Pancreas (tissue), 10 donors: ENCODE measurements at regions not wholly inside any gene's neighbourhood (a gene's known extent, or its start where the extent isn't known, plus 50 kb on each side); places are given as distances from the start of the nearest gene placed in this dataset.
A peak's percentile ranks its signal among the peaks of the same experiment; 100 is the strongest.

Source experiments
- ATAC-seq, 4 donors: fragments of 200-7000 bp; cut with Tn5 transposase; one replicate each; pipeline versions ENCODE4 v1.8.0 to v1.9.1; 2020; ENCODE audit warnings: mild to moderate bottlenecking in 4 of 4, moderate library complexity in 4 of 4
- DNase-seq, 6 donors: peaks; one replicate each; pipeline ENCODE4 v3.0.0-alpha.2; 2020
- FAIRE-seq: peaks from 2 replicates; lab custom pipeline; 2012; peaks lifted over from hg19 to GRCh38; lab: Jason Lieb, UNC
- H3K27ac ChIP-seq, 4 donors: fragments of 200-600 bp; sonication (generic); 1 replicate in 3 of 4; 2 replicates in 1 of 4; pipeline versions ENCODE4 v1.5.0 to v1.8.0; 2020
- H3K27me3 ChIP-seq, 4 donors: fragments of 200-600 bp; one replicate each; pipeline ENCODE4 v1.8.0; 2021
- H3K36me3 ChIP-seq, 3 donors: fragments of 200-600 bp; sonication (generic) in 1 of 3; one replicate each; pipeline versions ENCODE4 v1.5.0 to v1.8.0; 2020 to 2021
- H3K4me1 ChIP-seq, 3 donors: fragments of 200-600 bp; one replicate each; pipeline ENCODE4 v1.8.0; 2021
- H3K4me3 ChIP-seq, 4 donors: fragments of 200-600 bp; sonication (generic) in 2 of 4; one replicate each; pipeline versions ENCODE4 v1.5.0 to v1.8.0; 2020 to 2021
- H3K9me3 ChIP-seq, 4 donors: fragments of 200-600 bp; one replicate each; pipeline ENCODE4 v1.8.0; 2021
- WGBS, 2 donors: extraction: QIAGEN DNeasy Blood & Tissue Kit; methylation state at CpG; one replicate each; pipeline ENCODE4 v1.1.7; 2013; 5-methylcytosine and 5-hydroxymethylcytosine counted together
- intact Hi-C, 3 donors: fragments of 100-400 bp; cut with DNase I; formaldehyde crosslinking; loops; one replicate each; pipeline versions ENCODE4 v1.11.1 to v1.14.2; 2022
- TF ChIP-seq, protein P1 (sequence below), 4 donors: fragments of 200-600 bp; sonication (generic) in 3 of 4; IDR thresholded peaks; one replicate each; pipeline versions ENCODE4 v1.5.0 to v1.8.0; 2021; ENCODE audit warnings: antibody characterized with exemption in 4 of 4
- donor health status: healthy with polysubstance abuse.
- donor health status: DM: no; HTN: no; CAD: no; lungs with moderate emphysema.
- donor health status: DM: no; HTN: no; CAD: no.
- donor health status: control.
- donor health status: control.
- donor health status: Bipolar disorder and iron deficiency.
- donor health status: DM: yes; HTN: yes; CAD: no.
- donor health status: DM: no; HTN: no; CAD: no.
- donor health status: DM: no; HTN: no; CAD: no.
- donor health status: DM: yes; HTN: yes; CAD: no.

DNA sequence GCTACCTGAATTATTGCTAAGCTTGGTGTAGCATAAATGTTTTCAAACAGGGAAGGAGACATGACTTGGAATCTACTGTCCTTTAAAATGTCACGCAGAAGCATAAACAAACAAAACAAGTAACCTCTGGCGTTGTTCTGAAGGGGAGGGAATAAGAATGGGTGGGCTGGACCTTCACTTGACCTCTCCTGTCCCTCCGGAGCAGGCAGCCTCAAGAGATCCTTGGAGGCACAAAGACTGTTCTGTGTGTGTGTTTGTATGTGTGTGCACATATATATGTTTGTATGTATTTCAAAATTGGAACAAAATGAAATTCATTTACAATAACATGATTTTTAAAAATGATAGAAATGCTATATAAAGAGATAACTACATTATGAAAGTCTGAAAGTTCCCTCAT is 91.3 kb upstream of the DCLK2 start:
- FAIRE-seq: no peak

DNA sequence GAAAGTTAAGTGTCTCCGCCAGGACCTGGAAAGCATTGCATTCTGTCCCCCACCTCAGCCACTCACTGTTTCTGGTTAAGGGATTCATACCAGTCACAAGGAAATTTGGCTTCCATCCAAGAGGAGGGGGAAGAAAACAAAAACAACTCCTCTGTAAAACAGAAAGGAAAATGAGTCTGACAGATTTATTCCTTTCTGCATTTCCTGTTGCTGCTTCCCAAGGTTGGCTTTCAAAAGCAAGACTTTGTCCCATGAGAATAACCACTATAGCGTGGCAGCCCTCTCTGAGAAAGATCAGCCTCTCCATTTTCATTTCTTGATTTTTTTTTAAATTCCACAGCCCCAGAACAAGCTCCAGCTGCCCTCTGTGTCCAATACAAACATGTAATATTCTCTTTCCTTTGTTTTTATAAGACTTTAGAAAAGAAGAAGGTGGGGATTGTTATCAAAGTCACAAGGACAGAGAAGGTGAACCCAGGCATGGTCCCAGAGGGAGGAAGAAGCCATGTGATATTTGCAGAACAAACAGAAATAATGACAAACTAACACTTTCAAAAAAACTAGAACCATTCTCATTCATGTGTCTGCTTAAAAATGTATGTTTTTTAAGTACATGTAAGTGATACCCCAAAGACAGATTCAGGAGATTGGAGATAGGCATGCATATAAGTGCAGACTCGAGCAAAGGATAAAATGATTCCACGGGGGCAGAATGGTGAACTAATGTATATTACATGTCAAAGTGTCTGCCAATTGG is 90.7 kb upstream of the DCLK2 start:
- Histone ChIP-seq H3K27me3 (no peaks in the 10 kb centered on the region), H3K4me3 (no peak overlapping the region), H3K4me1 (peaks cover 0 to 14% (median 9%) of the 10 kb centered on the region in 3 donors), H3K36me3 (no peaks in the 10 kb centered on the region), H3K27ac (no peak overlapping the region), H3K9me3 (no peaks in the 10 kb centered on the region)
- FAIRE-seq: no peak
- TF ChIP-seq, protein P1, sequence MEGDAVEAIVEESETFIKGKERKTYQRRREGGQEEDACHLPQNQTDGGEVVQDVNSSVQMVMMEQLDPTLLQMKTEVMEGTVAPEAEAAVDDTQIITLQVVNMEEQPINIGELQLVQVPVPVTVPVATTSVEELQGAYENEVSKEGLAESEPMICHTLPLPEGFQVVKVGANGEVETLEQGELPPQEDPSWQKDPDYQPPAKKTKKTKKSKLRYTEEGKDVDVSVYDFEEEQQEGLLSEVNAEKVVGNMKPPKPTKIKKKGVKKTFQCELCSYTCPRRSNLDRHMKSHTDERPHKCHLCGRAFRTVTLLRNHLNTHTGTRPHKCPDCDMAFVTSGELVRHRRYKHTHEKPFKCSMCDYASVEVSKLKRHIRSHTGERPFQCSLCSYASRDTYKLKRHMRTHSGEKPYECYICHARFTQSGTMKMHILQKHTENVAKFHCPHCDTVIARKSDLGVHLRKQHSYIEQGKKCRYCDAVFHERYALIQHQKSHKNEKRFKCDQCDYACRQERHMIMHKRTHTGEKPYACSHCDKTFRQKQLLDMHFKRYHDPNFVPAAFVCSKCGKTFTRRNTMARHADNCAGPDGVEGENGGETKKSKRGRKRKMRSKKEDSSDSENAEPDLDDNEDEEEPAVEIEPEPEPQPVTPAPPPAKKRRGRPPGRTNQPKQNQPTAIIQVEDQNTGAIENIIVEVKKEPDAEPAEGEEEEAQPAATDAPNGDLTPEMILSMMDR (IDR thresholded peaks at IDR 0.05): no peak
- DNase-seq: no peak
- ATAC-seq: peak in 2 of 4 donors; percentile 18 to 27
- intact Hi-C loops: no loop called here
- WGBS, 2 donors: 65 to 72% methylated on average over 4 of the region's 4 CpGs

More for the DNA sequence above, 91.3 kb upstream of the DCLK2 start:
- TF ChIP-seq, protein P1 (IDR thresholded peaks at IDR 0.05): no peak
- Histone ChIP-seq H3K9me3 (no peaks in the 10 kb centered on the region), H3K36me3 (no peaks in the 10 kb centered on the region), H3K27me3 (no peaks in the 10 kb centered on the region), H3K4me1 (peaks cover 0 to 14% (median 9%) of the 10 kb centered on the region in 3 donors), H3K4me3 (no peak overlapping the region), H3K27ac (no peak overlapping the region)
- intact Hi-C loops: no loop called here
- ATAC-seq: no peak
- no peak for DNase-seq
- 51 to 55% methylated on average over 3 of the region's 3 CpGs for WGBS, 2 donors

DNA sequence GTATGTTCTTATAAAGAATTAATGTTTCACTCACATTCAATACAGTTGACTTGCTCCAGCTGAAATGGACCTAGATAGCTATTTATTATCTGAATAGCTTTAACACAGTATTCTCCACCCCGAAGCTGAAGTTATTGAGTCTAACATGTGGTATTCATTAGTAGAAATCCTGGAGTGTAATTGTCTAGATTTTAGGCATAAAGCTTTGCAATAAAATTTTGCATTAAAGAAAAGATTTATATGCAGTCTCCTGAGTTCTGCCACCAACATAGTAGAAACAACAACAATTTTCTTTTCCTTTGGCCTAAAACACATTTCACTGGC is 90.2 kb upstream of the DCLK2 start:
- no peaks in the 10 kb centered on the region for H3K9me3 ChIP-seq
- H3K4me3 ChIP-seq: no peak overlapping the region
- FAIRE-seq: no peak
- peaks cover 0 to 14% (median 9%) of the 10 kb centered on the region in 3 donors for H3K4me1 ChIP-seq
- H3K27me3 ChIP-seq: no peaks in the 10 kb centered on the region
- intact Hi-C loops: no loop called here
- ATAC-seq: no peak
- no peak for DNase-seq
- no peak overlapping the region for H3K27ac ChIP-seq
- WGBS, 2 donors: 58 to 67% methylated on average over 1 of the region's 1 CpG
- TF ChIP-seq, protein P1 (IDR thresholded peaks at IDR 0.05): no peak
- H3K36me3 ChIP-seq: no peaks in the 10 kb centered on the region

DNA sequence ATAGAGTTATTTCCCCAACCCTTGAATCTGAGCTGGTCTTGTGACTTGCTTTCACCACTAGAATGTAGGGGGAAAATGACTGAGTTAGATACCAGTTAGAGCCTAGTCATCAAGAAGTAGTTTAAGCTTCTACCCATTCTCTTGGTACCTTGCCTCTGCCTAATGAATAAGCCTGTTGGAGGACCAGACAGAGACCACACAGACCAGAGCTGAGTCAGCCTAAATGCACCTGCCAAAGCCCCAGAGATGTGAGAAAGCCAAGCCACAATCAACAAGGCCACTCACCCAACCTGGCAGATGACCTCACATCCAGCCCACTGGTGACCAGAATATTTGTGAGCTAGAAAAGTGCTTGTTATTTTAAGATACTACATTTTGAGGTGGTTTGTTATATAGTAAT is 85.2 kb upstream of the DCLK2 start:
- TF ChIP-seq, protein P1 (IDR thresholded peaks at IDR 0.05): no peak
- Histone ChIP-seq H3K9me3 (no peaks in the 10 kb centered on the region), H3K27me3 (no peaks in the 10 kb centered on the region), H3K4me3 (no peak overlapping the region), H3K36me3 (no peaks in the 10 kb centered on the region), H3K27ac (no peak overlapping the region), H3K4me1 (peaks cover 0 to 8% (median 3%) of the 10 kb centered on the region in 3 donors)
- intact Hi-C loops: no loop called here
- DNase-seq (no peak), ATAC-seq (no peak), FAIRE-seq (no peak)

DNA sequence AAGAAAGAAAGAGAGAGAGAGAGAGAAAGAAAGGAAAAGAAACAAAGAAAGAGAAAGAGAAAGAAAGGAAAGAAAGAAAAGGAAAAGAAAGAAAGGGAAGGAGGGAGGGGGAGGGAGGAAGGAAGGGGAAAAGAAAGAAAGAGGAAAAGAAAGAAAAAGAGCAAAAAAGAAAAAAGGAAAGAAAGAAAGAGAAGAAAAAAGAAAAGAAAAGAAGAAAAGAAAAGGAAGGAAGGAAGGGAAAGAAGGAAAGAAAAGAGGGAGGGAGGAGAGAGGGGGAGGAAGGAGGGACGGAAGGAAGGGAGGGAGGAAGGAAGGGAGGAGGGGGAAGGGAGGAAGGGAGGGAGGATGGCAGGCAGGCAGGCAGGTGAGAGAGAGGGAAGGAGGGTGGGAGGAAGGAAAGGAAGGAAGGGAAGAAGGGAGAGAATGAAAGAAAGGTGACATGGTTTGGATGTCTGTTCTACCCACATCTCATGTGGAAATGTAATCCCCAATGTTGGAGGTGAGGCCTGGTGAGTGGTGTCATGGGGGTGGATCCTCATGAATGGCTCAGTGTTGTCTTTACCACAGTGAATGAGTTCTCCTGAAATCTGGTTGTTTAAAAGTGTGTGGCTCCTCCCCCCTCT is 83.0 kb upstream of the DCLK2 start:
- Histone ChIP-seq H3K9me3 (no peaks in the 10 kb centered on the region), H3K4me1 (peaks cover 0 to 5% (median 2%) of the 10 kb centered on the region in 3 donors), H3K4me3 (no peak overlapping the region), H3K36me3 (no peaks in the 10 kb centered on the region), H3K27ac (no peak overlapping the region), H3K27me3 (no peaks in the 10 kb centered on the region)
- TF ChIP-seq, protein P1 (IDR thresholded peaks at IDR 0.05): no peak
- DNase-seq (no peak), ATAC-seq (no peak), FAIRE-seq (no peak)
- intact Hi-C loops: no loop called here
- 85 to 100% methylated on average over 1 of the region's 1 CpG for WGBS, 2 donors
